GM23338 (cell line): ENCODE measurements at regions not wholly inside any gene's neighbourhood (a gene's known extent, or its start where the extent isn't known, plus 50 kb on each side); places are given as distances from the start of the nearest gene placed in this dataset.
"Not testable (repeated sequence)": the region's sequence is repeated elsewhere in the genome, so short reads cannot be mapped to it uniquely, and the experiment has no call there.

Source experiments
- CREB1 ChIP-seq: fragments of 250-450 bp; sonication (Bioruptor Pico); IDR thresholded peaks from 2 replicates; pipeline ENCODE4 v1.5.0; 2020; ENCODE audit warnings: low read depth, mild to moderate bottlenecking, moderate library complexity
- EZH2 ChIP-seq: fragments of 200-600 bp; sonication (generic); IDR thresholded peaks from one replicate; pipeline ENCODE4 v1.8.0; 2017; ENCODE audit warnings: antibody characterized with exemption, mild to moderate bottlenecking, low read depth; ENCODE audit not compliant: unreplicated experiment
- EZH2phosphoT487 ChIP-seq: fragments of 200-600 bp; sonication (generic); IDR thresholded peaks from one replicate; pipeline ENCODE4 v1.8.1; 2018; ENCODE audit warnings: antibody characterized with exemption; ENCODE audit not compliant: unreplicated experiment
- JUNB ChIP-seq: IDR thresholded peaks from one replicate; pipeline ENCODE4 v1.6.1; 2016; ENCODE audit warnings: antibody characterized with exemption; ENCODE audit not compliant: unreplicated experiment
- NANOG ChIP-seq: IDR thresholded peaks from 2 replicates; pipeline ENCODE4 v1.6.1; 2016; ENCODE audit warnings: antibody characterized with exemption, borderline replicate concordance
- POLR2AphosphoS5 ChIP-seq: IDR thresholded peaks from 2 replicates; pipeline ENCODE4 v1.6.1; 2016; ENCODE audit warnings: antibody characterized with exemption, low read depth
- REST ChIP-seq: IDR thresholded peaks from one replicate; pipeline ENCODE4 v1.6.1; 2018; ENCODE audit warnings: antibody characterized with exemption; ENCODE audit not compliant: unreplicated experiment
- ZNF114 ChIP-seq: fragments of 250-450 bp; sonication (Bioruptor Pico); IDR thresholded peaks from 2 replicates; pipeline ENCODE4 v1.5.0; 2020; ENCODE audit warnings: mild to moderate bottlenecking, moderate library complexity
- TF ChIP-seq, protein P1 (sequence below), 2 experiments: fragments of 200-600 bp in 1 of 2; sonication (generic) in 1 of 2; conservative IDR thresholded peaks; 2 replicates each; pipeline versions ENCODE4 v1.5.1 to v1.6.1; 2016 to 2017; ENCODE audit warnings: antibody characterized with exemption in 2 of 2, low read depth in 2 of 2, mild to moderate bottlenecking in 2 of 2, moderate library complexity in 1 of 2

DNA sequence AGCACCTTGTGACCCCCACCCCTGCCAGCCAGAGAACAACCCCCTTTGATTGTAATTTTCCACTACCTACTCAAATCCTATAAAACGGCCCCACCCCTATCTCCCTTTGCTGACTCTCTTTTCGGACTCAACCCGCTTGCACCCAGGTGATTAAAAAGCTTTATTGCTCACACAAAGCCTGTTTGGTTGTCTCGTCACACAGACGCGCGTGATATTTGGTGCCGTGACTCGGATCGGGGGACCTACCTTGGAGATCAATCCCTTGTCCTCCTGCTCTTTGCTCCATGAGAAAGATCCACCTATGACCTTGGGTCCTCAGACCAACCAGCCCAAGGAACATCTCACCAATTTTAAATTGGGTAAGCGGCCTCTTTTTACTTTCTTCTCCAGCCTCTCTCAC is 995.0 kb upstream of the LCORL start:
- TF ChIP-seq, protein P1, sequence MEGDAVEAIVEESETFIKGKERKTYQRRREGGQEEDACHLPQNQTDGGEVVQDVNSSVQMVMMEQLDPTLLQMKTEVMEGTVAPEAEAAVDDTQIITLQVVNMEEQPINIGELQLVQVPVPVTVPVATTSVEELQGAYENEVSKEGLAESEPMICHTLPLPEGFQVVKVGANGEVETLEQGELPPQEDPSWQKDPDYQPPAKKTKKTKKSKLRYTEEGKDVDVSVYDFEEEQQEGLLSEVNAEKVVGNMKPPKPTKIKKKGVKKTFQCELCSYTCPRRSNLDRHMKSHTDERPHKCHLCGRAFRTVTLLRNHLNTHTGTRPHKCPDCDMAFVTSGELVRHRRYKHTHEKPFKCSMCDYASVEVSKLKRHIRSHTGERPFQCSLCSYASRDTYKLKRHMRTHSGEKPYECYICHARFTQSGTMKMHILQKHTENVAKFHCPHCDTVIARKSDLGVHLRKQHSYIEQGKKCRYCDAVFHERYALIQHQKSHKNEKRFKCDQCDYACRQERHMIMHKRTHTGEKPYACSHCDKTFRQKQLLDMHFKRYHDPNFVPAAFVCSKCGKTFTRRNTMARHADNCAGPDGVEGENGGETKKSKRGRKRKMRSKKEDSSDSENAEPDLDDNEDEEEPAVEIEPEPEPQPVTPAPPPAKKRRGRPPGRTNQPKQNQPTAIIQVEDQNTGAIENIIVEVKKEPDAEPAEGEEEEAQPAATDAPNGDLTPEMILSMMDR (conservative IDR thresholded peaks at IDR 0.05; ENCODE audit: low read depth in 2 of 2), result not testable (repeated sequence)
- not testable (repeated sequence) for TF ChIP-seq POLR2AphosphoS5; EZH2; JUNB; NANOG; CREB1 (CRISPR knock-in tag); EZH2phosphoT487; REST; ZNF114 (CRISPR knock-in tag)
